HCT116 (cell line): ENCODE measurements at regions not wholly inside any gene's neighbourhood (a gene's known extent, or its start where the extent isn't known, plus 50 kb on each side); places are given as distances from the start of the nearest gene placed in this dataset.

Source experiments
- ATAC-seq: fragments of 200-7000 bp; cut with Tn5 transposase; 2 replicates; pipeline ENCODE4 v1.9.1; 2020; ENCODE audit warnings: mild to moderate bottlenecking, moderate library complexity
- BruUV-seq: library from RNA; stranded (reverse); fragments of 400-500 nt; replicated peaks from 2 replicates; lab custom pipeline; 2021; lab: Mats Ljungman, UMichigan
- CTCF ChIA-PET: fragments of 300-600 bp; sonication (Branson Sonifier 250); formaldehyde crosslinking; loops from one replicate; lab custom pipeline; 2021; ENCODE audit warnings: antibody characterized with exemption; lab: Charles Lee
- POLR2A ChIA-PET: fragments of 300-600, 350-600 bp; sonication (Branson Sonifier 250); formaldehyde crosslinking; loops from one replicate; lab custom pipeline; 2021; ENCODE audit warnings: antibody characterized with exemption; lab: Charles Lee
- RAD21 ChIA-PET, 2 experiments: fragments of 300-600 bp; sonication (Branson Sonifier 250); formaldehyde crosslinking; loops; one replicate each; lab custom pipeline; 2023; ENCODE audit warnings: low total read pairs in 2 of 2; ENCODE audit not compliant: uncharacterized antibody in 2 of 2, unreplicated experiment in 2 of 2, low non-redundant PET in 1 of 2; lab: Charles Lee
- DNase-seq: peaks from one replicate; pipeline ENCODE4 v3.0.0-alpha.2; 2010; ENCODE audit warnings: low read depth, low spot score
- H2AFZ ChIP-seq: fragments of 200-600 bp; shearing (Covaris generic), sonication (generic); 2 replicates; pipeline ENCODE4 v1.6.1; 2017; ENCODE audit warnings: low read depth, mixed run types, mixed read lengths, antibody characterized with exemption, low read length; ENCODE audit not compliant: poor library complexity, severe bottlenecking
- H3K27ac ChIP-seq: 2 replicates; pipeline ENCODE4 v1.5.1; 2012; ENCODE audit warnings: low read depth, low read length
- H3K27me3 ChIP-seq: fragments of 200-600 bp; sonication (generic); 2 replicates; pipeline ENCODE4 v1.6.1; 2016; ENCODE audit warnings: mixed run types, low read length, mixed read lengths; ENCODE audit not compliant: insufficient read depth
- H3K36me3 ChIP-seq, 2 experiments: fragments of 200-500 bp in 1 of 2; fragments of 200-600 bp in 1 of 2; sonication (Bioruptor generic) in 1 of 2; sonication (generic) in 1 of 2; 2 replicates each; pipeline versions ENCODE4 v1.5.1 to v1.6.1; 2014 to 2016; ENCODE audit warnings: low read length in 2 of 2, inconsistent platforms in 1 of 2, mixed read lengths in 1 of 2, mixed run types in 1 of 2; ENCODE audit not compliant: insufficient read depth in 2 of 2, control insufficient read depth in 1 of 2
- H3K4me1 ChIP-seq, 2 experiments: fragments of 200-600 bp in 1 of 2; sonication (generic) in 1 of 2; 2 replicates each; pipeline versions ENCODE4 v1.5.1 to v1.6.1; 2012 to 2017; ENCODE audit warnings: low read length in 2 of 2, inconsistent platforms in 1 of 2, mild to moderate bottlenecking in 1 of 2, mixed read lengths in 1 of 2, mixed run types in 1 of 2, moderate library complexity in 1 of 2; ENCODE audit not compliant: insufficient read depth in 2 of 2, control insufficient read depth in 1 of 2
- H3K4me2 ChIP-seq: fragments of 200-600 bp; sonication (generic); 2 replicates; pipeline ENCODE4 v1.6.1; 2017; ENCODE audit warnings: mixed run types, low read length, mixed read lengths
- H3K4me3 ChIP-seq, 2 experiments: fragments of 200-600 bp in 1 of 2; sonication (generic) in 1 of 2; replicated peaks in 1 of 2; 2 replicates each; pipeline ENCODE4 v1.5.1; 2011 to 2016; ENCODE audit warnings: low read length in 2 of 2, control low read depth in 1 of 2, low read depth in 1 of 2, mild to moderate bottlenecking in 1 of 2, mixed read lengths in 1 of 2, mixed run types in 1 of 2
- H3K79me2 ChIP-seq: fragments of 200-600 bp; sonication (generic); 2 replicates; pipeline ENCODE4 v1.6.1; 2017; ENCODE audit warnings: mild to moderate bottlenecking, mixed run types, low read length, moderate library complexity, mixed read lengths; ENCODE audit not compliant: insufficient read depth
- H3K9ac ChIP-seq: fragments of 200-600 bp; sonication (generic); 2 replicates; pipeline ENCODE4 v1.6.1; 2016; ENCODE audit warnings: low read length, mixed read lengths
- H3K9me2 ChIP-seq: fragments of 200-600 bp; sonication (generic), shearing (Covaris generic); 2 replicates; pipeline ENCODE4 v1.6.1; 2017; ENCODE audit warnings: mixed run types, mild to moderate bottlenecking, moderate library complexity; ENCODE audit not compliant: insufficient read depth
- H3K9me3 ChIP-seq, 2 experiments: fragments of 200-500 bp in 1 of 2; fragments of 200-600 bp in 1 of 2; sonication (Bioruptor generic) in 1 of 2; sonication (generic) in 1 of 2; 2 replicates each; pipeline ENCODE4 v1.6.1; 2014 to 2017; ENCODE audit warnings: low read length in 2 of 2, mixed read lengths in 2 of 2, inconsistent platforms in 1 of 2, low read depth in 1 of 2, mild to moderate bottlenecking in 1 of 2, mixed run types in 1 of 2, moderate library complexity in 1 of 2; ENCODE audit not compliant: control insufficient read depth in 1 of 2, insufficient read depth in 1 of 2
- H4K20me1 ChIP-seq: fragments of 200-600 bp; sonication (generic), shearing (Covaris generic); 2 replicates; pipeline ENCODE4 v1.6.1; 2017; ENCODE audit warnings: mixed run types, mild to moderate bottlenecking, moderate library complexity; ENCODE audit not compliant: insufficient read depth
- CBX3 ChIP-seq: IDR thresholded peaks from 2 replicates; pipeline ENCODE4 v1.6.1; 2012; ENCODE audit warnings: low read depth
- CEBPB ChIP-seq: IDR thresholded peaks from 2 replicates; pipeline ENCODE4 v1.6.1; 2012; ENCODE audit warnings: low read depth
- EGR1 ChIP-seq: IDR thresholded peaks from 2 replicates; pipeline ENCODE4 v1.6.1; 2012; ENCODE audit warnings: low read depth
- ELF1 ChIP-seq: IDR thresholded peaks from 2 replicates; pipeline ENCODE4 v1.6.1; 2012; ENCODE audit warnings: low read depth, borderline replicate concordance
- EZH2 ChIP-seq: fragments of 200-600 bp; sonication (generic); IDR thresholded peaks from 2 replicates; pipeline ENCODE4 v1.6.1; 2017; ENCODE audit warnings: antibody characterized with exemption, mixed run types
- EZH2phosphoT487 ChIP-seq: fragments of 200-600 bp; IDR thresholded peaks from 2 replicates; pipeline ENCODE4 v1.6.1; 2018; ENCODE audit warnings: antibody characterized with exemption, borderline replicate concordance
- FOSL1 ChIP-seq: IDR thresholded peaks from 2 replicates; pipeline ENCODE4 v1.6.1; 2012; ENCODE audit warnings: low read depth
- JUND ChIP-seq: IDR thresholded peaks from 2 replicates; pipeline ENCODE4 v1.6.1; 2012
- MAX ChIP-seq: IDR thresholded peaks from 2 replicates; pipeline ENCODE4 v1.6.1; 2012
- POLR2A ChIP-seq: IDR thresholded peaks from 2 replicates; pipeline ENCODE4 v1.7.0; 2011; ENCODE audit warnings: borderline replicate concordance; ENCODE audit not compliant: insufficient read depth, insufficient read length; ENCODE audit errors: extremely low read depth
- POLR2AphosphoS5 ChIP-seq: IDR thresholded peaks from 2 replicates; pipeline ENCODE4 v1.6.1; 2011; ENCODE audit warnings: mild to moderate bottlenecking, low read depth, low read length, moderate library complexity
- RAD21 ChIP-seq: IDR thresholded peaks from 2 replicates; pipeline ENCODE4 v1.6.1; 2012; ENCODE audit warnings: low read depth, mild to moderate bottlenecking
- REST ChIP-seq: IDR thresholded peaks from 2 replicates; pipeline ENCODE4 v1.6.1; 2012; ENCODE audit warnings: low read depth
- SRF ChIP-seq: IDR thresholded peaks from 2 replicates; pipeline ENCODE4 v1.6.1; 2012; ENCODE audit warnings: low read depth
- TCF7L2 ChIP-seq: IDR thresholded peaks from 2 replicates; pipeline ENCODE4 v1.7.0; 2011; ENCODE audit warnings: borderline replicate concordance, inconsistent platforms; ENCODE audit not compliant: insufficient read depth, insufficient read length; ENCODE audit errors: extremely low read depth
- ZFX ChIP-seq: fragments of 450-650 bp; IDR thresholded peaks from 2 replicates; pipeline ENCODE4 v1.6.1; 2017
- ZNF274 ChIP-seq: fragments of 200-500 bp; sonication (Bioruptor generic); IDR thresholded peaks from 2 replicates; pipeline ENCODE4 v1.6.1; 2014; ENCODE audit warnings: mild to moderate bottlenecking, low read depth, low read length, inconsistent platforms
- intact Hi-C: fragments of 100-400 bp; cut with micrococcal nuclease; formaldehyde crosslinking; loops from 2 replicates; pipeline ENCODE4 v1.10.0; 2022
- TF ChIP-seq, protein P1 (sequence below): IDR thresholded peaks from 2 replicates; pipeline ENCODE4 v1.6.1; 2012
- TF ChIP-seq, protein P2 (sequence below), 3 experiments: fragments of 200-600 bp in 1 of 3; sonication (generic) in 1 of 3; IDR thresholded peaks in 2 of 3; conservative IDR thresholded peaks in 1 of 3; 2 replicates each; pipeline ENCODE4 v1.5.1; 2012 to 2017; ENCODE audit warnings: low read depth in 2 of 3, low read length in 2 of 3, antibody characterized with exemption in 1 of 3, borderline replicate concordance in 1 of 3, control low read depth in 1 of 3, mild to moderate bottlenecking in 1 of 3, mixed read lengths in 1 of 3, mixed run types in 1 of 3, moderate library complexity in 1 of 3; ENCODE audit not compliant: insufficient read depth in 1 of 3

DNA sequence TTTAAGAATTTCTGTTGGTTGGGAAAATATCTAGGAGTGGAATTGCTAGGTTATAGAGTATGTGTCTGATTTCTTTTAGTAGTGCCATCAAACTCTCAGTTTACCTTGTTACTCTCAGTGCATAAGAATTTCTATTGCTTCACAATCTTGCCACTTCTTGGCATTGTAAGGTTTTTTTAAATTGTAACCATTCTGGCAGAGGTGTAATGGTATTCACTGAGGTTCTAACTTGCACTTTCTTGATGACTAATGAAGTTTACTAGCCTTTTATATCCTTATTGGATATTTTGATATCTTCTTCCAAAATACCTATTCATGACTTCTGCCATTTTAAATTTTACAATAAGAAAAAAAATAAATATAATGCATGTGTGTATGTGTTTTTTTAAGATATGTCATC lies 478.0 kb downstream of the NAV3 start:
- no peaks in the 10 kb centered on the region for H3K27me3 ChIP-seq
- ChIA-PET CTCF (no interaction called here), POLR2A (no interaction called here), RAD21 (no interaction called here)
- no peak overlapping the region for H3K4me2 ChIP-seq
- H3K4me3 ChIP-seq, result no peak overlapping the region
- DNase-seq (no peak), ATAC-seq (no peak)
- no peaks in the 10 kb centered on the region for H4K20me1 ChIP-seq
- no peak overlapping the region for H3K27ac ChIP-seq
- BruUV-seq, result no TSS peak
- intact Hi-C loops, result no loop called here
- H3K4me1 ChIP-seq, result no peaks in the 10 kb centered on the region
- H3K9ac ChIP-seq, result no peak overlapping the region
- H3K79me2 ChIP-seq, result no peaks in the 10 kb centered on the region
- H3K9me2 ChIP-seq, result no peaks in the 10 kb centered on the region
- H2AFZ ChIP-seq, result no peak overlapping the region
- no peaks in the 10 kb centered on the region for H3K36me3 ChIP-seq
- H3K9me3 ChIP-seq, result no peaks in the 10 kb centered on the region
- TF ChIP-seq EGR1, result no peak
- TF ChIP-seq POLR2A, result no peak
- no peak for TF ChIP-seq ZFX
- TF ChIP-seq TCF7L2, result no peak
- TF ChIP-seq ELF1, result no peak
- no peak for TF ChIP-seq CBX3
- no peak for TF ChIP-seq POLR2AphosphoS5
- TF ChIP-seq JUND, result no peak
- no peak for TF ChIP-seq RAD21
- no peak for TF ChIP-seq EZH2phosphoT487
- TF ChIP-seq SRF, result no peak
- no peak for TF ChIP-seq EZH2

GRCh38 chr12:78315028-78315427 lies 484.3 kb downstream of the NAV3 start:
- H3K4me3 ChIP-seq, result no peak overlapping the region
- DNase-seq (no peak), ATAC-seq (no peak)
- H4K20me1 ChIP-seq, result no peaks in the 10 kb centered on the region
- no peaks in the 10 kb centered on the region for H3K4me1 ChIP-seq
- ChIA-PET RAD21 (no interaction called here), POLR2A (no interaction called here), CTCF (no interaction called here)
- no peak overlapping the region for H3K27ac ChIP-seq
- no TSS peak for BruUV-seq
- H3K9me3 ChIP-seq, result no peaks in the 10 kb centered on the region
- TF ChIP-seq EZH2 (no peak), POLR2AphosphoS5 (no peak), FOSL1 (no peak), REST (no peak), MAX (no peak), RAD21 (no peak), SRF (no peak), CEBPB (no peak), ZNF274 (no peak)
- TF ChIP-seq, protein P1, sequence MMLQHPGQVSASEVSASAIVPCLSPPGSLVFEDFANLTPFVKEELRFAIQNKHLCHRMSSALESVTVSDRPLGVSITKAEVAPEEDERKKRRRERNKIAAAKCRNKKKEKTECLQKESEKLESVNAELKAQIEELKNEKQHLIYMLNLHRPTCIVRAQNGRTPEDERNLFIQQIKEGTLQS, result no peak
- TF ChIP-seq, protein P2, sequence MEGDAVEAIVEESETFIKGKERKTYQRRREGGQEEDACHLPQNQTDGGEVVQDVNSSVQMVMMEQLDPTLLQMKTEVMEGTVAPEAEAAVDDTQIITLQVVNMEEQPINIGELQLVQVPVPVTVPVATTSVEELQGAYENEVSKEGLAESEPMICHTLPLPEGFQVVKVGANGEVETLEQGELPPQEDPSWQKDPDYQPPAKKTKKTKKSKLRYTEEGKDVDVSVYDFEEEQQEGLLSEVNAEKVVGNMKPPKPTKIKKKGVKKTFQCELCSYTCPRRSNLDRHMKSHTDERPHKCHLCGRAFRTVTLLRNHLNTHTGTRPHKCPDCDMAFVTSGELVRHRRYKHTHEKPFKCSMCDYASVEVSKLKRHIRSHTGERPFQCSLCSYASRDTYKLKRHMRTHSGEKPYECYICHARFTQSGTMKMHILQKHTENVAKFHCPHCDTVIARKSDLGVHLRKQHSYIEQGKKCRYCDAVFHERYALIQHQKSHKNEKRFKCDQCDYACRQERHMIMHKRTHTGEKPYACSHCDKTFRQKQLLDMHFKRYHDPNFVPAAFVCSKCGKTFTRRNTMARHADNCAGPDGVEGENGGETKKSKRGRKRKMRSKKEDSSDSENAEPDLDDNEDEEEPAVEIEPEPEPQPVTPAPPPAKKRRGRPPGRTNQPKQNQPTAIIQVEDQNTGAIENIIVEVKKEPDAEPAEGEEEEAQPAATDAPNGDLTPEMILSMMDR (IDR thresholded peaks at IDR 0.05 in 2 of 3, conservative IDR thresholded peaks at IDR 0.05 in 1 of 3; ENCODE audit: borderline replicate concordance in 1 of 3, insufficient read depth in 1 of 3, low read depth in 2 of 3, low read length in 2 of 3), result no peak
- H3K4me2 ChIP-seq, result no peak overlapping the region
- no peaks in the 10 kb centered on the region for H3K9me2 ChIP-seq
- H3K9ac ChIP-seq, result no peak overlapping the region
- H2AFZ ChIP-seq, result no peak overlapping the region
- intact Hi-C loops, result no loop called here
- H3K79me2 ChIP-seq, result no peaks in the 10 kb centered on the region
- H3K36me3 ChIP-seq, result no peaks in the 10 kb centered on the region
- no peaks in the 10 kb centered on the region for H3K27me3 ChIP-seq
